ENCODE measurements at regions not wholly inside any gene's neighbourhood (a gene's known extent, or its start where the extent isn't known, plus 50 kb on each side); places are given as distances from the start of the nearest gene placed in this dataset.

- Mint-ChIP-seq H3K9me3 (ENCODE audit: low read depth, unreplicated experiment) (no peaks in the 10 kb centered on the region), H3K4me3 (ENCODE audit: low read depth, unreplicated experiment) (no peak overlapping the region), H3K27ac (ENCODE audit: unreplicated experiment) (no peak overlapping the region), H3K36me3 (ENCODE audit: insufficient read depth, unreplicated experiment) (no peaks in the 10 kb centered on the region), H3K27me3 (ENCODE audit: unreplicated experiment) (no peaks in the 10 kb centered on the region), H3K4me1 (ENCODE audit: low read depth, unreplicated experiment) (no peaks in the 10 kb centered on the region)
- DNase-seq: no peak
- CTCF ChIA-PET: no interaction called here
- BruUV-seq (replicated peaks): no TSS peak
- intact Hi-C loops (cut with micrococcal nuclease; ENCODE audit: unreplicated experiment): loop anchor here (10.0 kb wide), 1 partner anchor 498 kb away; the partner anchor contains the start of gene SEMA6A
- TF ChIP-seq CTCF (IDR thresholded peaks at IDR 0.05; ENCODE audit: unreplicated experiment): no peak
These were observed 497.8 kb upstream of the SEMA6A start for GRCh38 chr5:117072439-117072838.

- no peaks in the 10 kb centered on the region for H3K4me1 Mint-ChIP-seq (ENCODE audit: low read depth, unreplicated experiment)
- intact Hi-C loops (cut with micrococcal nuclease; ENCODE audit: unreplicated experiment): no loop called here
- H3K27ac Mint-ChIP-seq (ENCODE audit: unreplicated experiment): no peak overlapping the region
- no peaks in the 10 kb centered on the region for H3K36me3 Mint-ChIP-seq (ENCODE audit: insufficient read depth, unreplicated experiment)
- CTCF ChIA-PET: no interaction called here
- no TSS peak for BruUV-seq (replicated peaks)
- no peaks in the 10 kb centered on the region for H3K9me3 Mint-ChIP-seq (ENCODE audit: low read depth, unreplicated experiment)
- no peak overlapping the region for H3K4me3 Mint-ChIP-seq (ENCODE audit: low read depth, unreplicated experiment)
- TF ChIP-seq CTCF (IDR thresholded peaks at IDR 0.05; ENCODE audit: unreplicated experiment): no peak
- H3K27me3 Mint-ChIP-seq (ENCODE audit: unreplicated experiment): no peaks in the 10 kb centered on the region
- no peak for DNase-seq
These were observed 491.2 kb upstream of the SEMA6A start for GRCh38 chr5:117065800-117066199.

- no TSS peak for BruUV-seq (replicated peaks)
- TF ChIP-seq CTCF (IDR thresholded peaks at IDR 0.05; ENCODE audit: unreplicated experiment): no peak
- H3K9me3 Mint-ChIP-seq (ENCODE audit: low read depth, unreplicated experiment): no peaks in the 10 kb centered on the region
- DNase-seq: no peak
- no peaks in the 10 kb centered on the region for H3K4me1 Mint-ChIP-seq (ENCODE audit: low read depth, unreplicated experiment)
- no peak overlapping the region for H3K27ac Mint-ChIP-seq (ENCODE audit: unreplicated experiment)
- H3K27me3 Mint-ChIP-seq (ENCODE audit: unreplicated experiment): no peaks in the 10 kb centered on the region
- H3K36me3 Mint-ChIP-seq (ENCODE audit: insufficient read depth, unreplicated experiment): no peaks in the 10 kb centered on the region
- H3K4me3 Mint-ChIP-seq (ENCODE audit: low read depth, unreplicated experiment): no peak overlapping the region
- intact Hi-C loops (cut with micrococcal nuclease; ENCODE audit: unreplicated experiment): no loop called here
- CTCF ChIA-PET: no interaction called here
These were observed 490.5 kb upstream of the SEMA6A start for GRCh38 chr5:117065161-117065560.

- CTCF ChIA-PET: no interaction called here
- H3K4me1 Mint-ChIP-seq (ENCODE audit: low read depth, unreplicated experiment): no peaks in the 10 kb centered on the region
- H3K9me3 Mint-ChIP-seq (ENCODE audit: low read depth, unreplicated experiment): no peaks in the 10 kb centered on the region
- BruUV-seq (replicated peaks): no TSS peak
- H3K4me3 Mint-ChIP-seq (ENCODE audit: low read depth, unreplicated experiment): no peak overlapping the region
- no peaks in the 10 kb centered on the region for H3K27me3 Mint-ChIP-seq (ENCODE audit: unreplicated experiment)
- no peaks in the 10 kb centered on the region for H3K36me3 Mint-ChIP-seq (ENCODE audit: insufficient read depth, unreplicated experiment)
- TF ChIP-seq CTCF (IDR thresholded peaks at IDR 0.05; ENCODE audit: unreplicated experiment): no peak
- no peak for DNase-seq
- intact Hi-C loops (cut with micrococcal nuclease; ENCODE audit: unreplicated experiment): no loop called here
- H3K27ac Mint-ChIP-seq (ENCODE audit: unreplicated experiment): no peak overlapping the region
These were observed 485.5 kb upstream of the SEMA6A start for GRCh38 chr5:117060099-117060498.

- H3K27ac Mint-ChIP-seq (ENCODE audit: unreplicated experiment): no peak overlapping the region
These were observed 484.1 kb upstream of the SEMA6A start for GRCh38 chr5:117058740-117059139.

More at GRCh38 chr5:117058740-117059139, 484.1 kb upstream of the SEMA6A start:
- intact Hi-C loops (cut with micrococcal nuclease; ENCODE audit: unreplicated experiment): no loop called here
- H3K9me3 Mint-ChIP-seq (ENCODE audit: low read depth, unreplicated experiment): no peaks in the 10 kb centered on the region
- no peaks in the 10 kb centered on the region for H3K27me3 Mint-ChIP-seq (ENCODE audit: unreplicated experiment)
- no peaks in the 10 kb centered on the region for H3K4me1 Mint-ChIP-seq (ENCODE audit: low read depth, unreplicated experiment)
- no peak for TF ChIP-seq CTCF (IDR thresholded peaks at IDR 0.05; ENCODE audit: unreplicated experiment)
- CTCF ChIA-PET: no interaction called here
- H3K4me3 Mint-ChIP-seq (ENCODE audit: low read depth, unreplicated experiment): no peak overlapping the region
- no peak for DNase-seq
- H3K36me3 Mint-ChIP-seq (ENCODE audit: insufficient read depth, unreplicated experiment): no peaks in the 10 kb centered on the region
- no TSS peak for BruUV-seq (replicated peaks)
